MM.1S (cell line): ENCODE measurements at regions not wholly inside any gene's neighbourhood (a gene's known extent, or its start where the extent isn't known, plus 50 kb on each side); places are given as distances from the start of the nearest gene placed in this dataset.

Source experiments
- EZH2 ChIP-seq: fragments of 300-600 bp; sonication (generic); optimal IDR thresholded peaks from 2 replicates; pipeline ENCODE3; 2017; ENCODE audit warnings: low read depth, mild to moderate bottlenecking, antibody characterized with exemption, low read length, mixed read lengths
- EZH2phosphoT487 ChIP-seq: fragments of 300-600 bp; sonication (generic); IDR thresholded peaks from 2 replicates; pipeline ENCODE4 v1.6.1; 2018; ENCODE audit warnings: antibody characterized with exemption, low read length
- TF ChIP-seq, protein P1 (sequence below): fragments of 300-600 bp; sonication (generic); IDR thresholded peaks from 2 replicates; pipeline ENCODE4 v1.5.1; 2016; ENCODE audit warnings: antibody characterized with exemption, low read length, mixed read lengths

DNA sequence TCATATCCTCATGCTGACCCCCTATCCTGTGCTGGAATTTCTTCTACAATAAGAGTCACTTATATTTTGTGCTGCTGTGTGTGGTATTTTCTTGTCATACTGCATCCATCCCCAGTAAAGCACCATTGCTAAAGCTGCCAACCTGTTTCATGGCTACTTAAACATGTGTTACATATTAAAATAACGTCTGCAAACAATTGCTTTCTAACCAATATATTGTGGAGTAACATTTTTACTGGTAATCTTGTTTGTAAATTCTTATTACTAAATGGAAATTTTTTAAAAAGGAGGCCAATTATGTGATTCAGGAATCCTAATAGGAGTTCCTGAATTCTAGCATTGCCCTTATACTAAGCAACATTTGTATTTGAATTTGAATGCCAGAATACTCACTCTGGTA is 160.3 kb upstream of the VEGFC start:
- TF ChIP-seq, protein P1, sequence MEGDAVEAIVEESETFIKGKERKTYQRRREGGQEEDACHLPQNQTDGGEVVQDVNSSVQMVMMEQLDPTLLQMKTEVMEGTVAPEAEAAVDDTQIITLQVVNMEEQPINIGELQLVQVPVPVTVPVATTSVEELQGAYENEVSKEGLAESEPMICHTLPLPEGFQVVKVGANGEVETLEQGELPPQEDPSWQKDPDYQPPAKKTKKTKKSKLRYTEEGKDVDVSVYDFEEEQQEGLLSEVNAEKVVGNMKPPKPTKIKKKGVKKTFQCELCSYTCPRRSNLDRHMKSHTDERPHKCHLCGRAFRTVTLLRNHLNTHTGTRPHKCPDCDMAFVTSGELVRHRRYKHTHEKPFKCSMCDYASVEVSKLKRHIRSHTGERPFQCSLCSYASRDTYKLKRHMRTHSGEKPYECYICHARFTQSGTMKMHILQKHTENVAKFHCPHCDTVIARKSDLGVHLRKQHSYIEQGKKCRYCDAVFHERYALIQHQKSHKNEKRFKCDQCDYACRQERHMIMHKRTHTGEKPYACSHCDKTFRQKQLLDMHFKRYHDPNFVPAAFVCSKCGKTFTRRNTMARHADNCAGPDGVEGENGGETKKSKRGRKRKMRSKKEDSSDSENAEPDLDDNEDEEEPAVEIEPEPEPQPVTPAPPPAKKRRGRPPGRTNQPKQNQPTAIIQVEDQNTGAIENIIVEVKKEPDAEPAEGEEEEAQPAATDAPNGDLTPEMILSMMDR = no peak
- TF ChIP-seq EZH2 (no peak), EZH2phosphoT487 (no peak)
